AG04450 (cell line): ENCODE measurements at regions not wholly inside any gene's neighbourhood (a gene's known extent, or its start where the extent isn't known, plus 50 kb on each side); places are given as distances from the start of the nearest gene placed in this dataset.

ENCODE experiments used
- CTCF ChIA-PET: fragments of 300-600, 350-600 bp; formaldehyde crosslinking; extraction: SDS; loops from one replicate; lab custom pipeline; 2022; ENCODE audit warnings: antibody characterized with exemption, inconsistent platforms; lab: Charles Lee
- POLR2A ChIA-PET: fragments of 350-600 bp; formaldehyde crosslinking; extraction: SDS; loops from one replicate; lab custom pipeline; 2021; ENCODE audit warnings: antibody characterized with exemption, inconsistent platforms; lab: Yijun Ruan, JAX
- DNase-seq: peaks from one replicate; pipeline ENCODE4 v3.0.0-alpha.2; 2011; ENCODE audit warnings: low read depth, low spot score
- H3K27ac ChIP-seq: one replicate; pipeline ENCODE4 v1.5.1; 2012; ENCODE audit warnings: low read depth, low read length, control low read depth
- H3K27me3 ChIP-seq: one replicate; pipeline ENCODE4 v1.6.0; 2012; ENCODE audit warnings: low read length; ENCODE audit not compliant: control insufficient read depth, insufficient read depth
- H3K4me3 ChIP-seq: 2 replicates; pipeline ENCODE4 v1.5.1; 2011; ENCODE audit warnings: mild to moderate bottlenecking, low read depth, low read length, control low read depth
- H3K9me3 ChIP-seq: 2 replicates; pipeline ENCODE4 v1.5.1; 2012; ENCODE audit warnings: low read length; ENCODE audit not compliant: control insufficient read depth, insufficient read depth
- TF ChIP-seq, protein P1 (sequence below): IDR thresholded peaks from 2 replicates; pipeline ENCODE4 v1.5.1; 2011; ENCODE audit warnings: low read depth, low read length, control low read depth, inconsistent platforms

DNA sequence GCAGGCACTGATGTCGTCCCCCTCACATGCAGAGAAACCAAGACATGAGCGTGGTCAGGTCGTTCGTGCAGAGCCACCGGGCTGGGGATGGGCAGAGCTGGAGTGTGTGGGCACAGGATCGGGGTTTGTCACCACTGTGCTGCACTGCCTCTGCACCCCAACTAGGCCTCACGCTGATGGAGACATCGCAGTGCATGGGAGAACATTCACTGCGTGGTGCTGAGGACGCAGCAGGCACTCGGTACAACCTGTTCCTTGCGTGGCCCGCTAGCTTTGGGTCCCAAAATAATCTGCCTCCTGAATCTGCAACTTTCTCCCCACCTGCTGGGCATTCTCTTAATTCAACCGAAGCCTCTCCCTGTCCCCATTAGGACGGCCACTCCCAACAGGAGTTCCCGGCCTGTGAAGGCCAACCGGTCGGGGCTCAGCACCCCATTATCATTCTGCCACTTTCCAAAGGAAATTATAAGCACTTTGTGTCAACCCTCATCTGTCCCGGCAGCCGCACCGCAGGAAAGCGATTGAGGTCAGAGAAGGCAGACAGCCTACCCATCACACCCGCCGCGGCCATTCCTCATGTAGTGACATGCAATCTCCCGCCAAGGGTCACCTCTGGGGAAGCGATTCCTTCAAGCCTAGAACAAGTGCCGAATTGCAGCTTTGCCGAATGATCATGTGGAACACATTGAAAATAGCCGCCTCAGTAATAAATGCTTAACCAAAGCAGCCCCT is 490.4 kb downstream of the MN1 start:
- CTCF ChIA-PET = no interaction called here
- DNase-seq = no peak
- Histone ChIP-seq H3K9me3 (no peaks in the 10 kb centered on the region), H3K27ac (no peak overlapping the region), H3K4me3 (no peak overlapping the region), H3K27me3 (peaks cover 18% of the 10 kb centered on the region)
- TF ChIP-seq, protein P1, sequence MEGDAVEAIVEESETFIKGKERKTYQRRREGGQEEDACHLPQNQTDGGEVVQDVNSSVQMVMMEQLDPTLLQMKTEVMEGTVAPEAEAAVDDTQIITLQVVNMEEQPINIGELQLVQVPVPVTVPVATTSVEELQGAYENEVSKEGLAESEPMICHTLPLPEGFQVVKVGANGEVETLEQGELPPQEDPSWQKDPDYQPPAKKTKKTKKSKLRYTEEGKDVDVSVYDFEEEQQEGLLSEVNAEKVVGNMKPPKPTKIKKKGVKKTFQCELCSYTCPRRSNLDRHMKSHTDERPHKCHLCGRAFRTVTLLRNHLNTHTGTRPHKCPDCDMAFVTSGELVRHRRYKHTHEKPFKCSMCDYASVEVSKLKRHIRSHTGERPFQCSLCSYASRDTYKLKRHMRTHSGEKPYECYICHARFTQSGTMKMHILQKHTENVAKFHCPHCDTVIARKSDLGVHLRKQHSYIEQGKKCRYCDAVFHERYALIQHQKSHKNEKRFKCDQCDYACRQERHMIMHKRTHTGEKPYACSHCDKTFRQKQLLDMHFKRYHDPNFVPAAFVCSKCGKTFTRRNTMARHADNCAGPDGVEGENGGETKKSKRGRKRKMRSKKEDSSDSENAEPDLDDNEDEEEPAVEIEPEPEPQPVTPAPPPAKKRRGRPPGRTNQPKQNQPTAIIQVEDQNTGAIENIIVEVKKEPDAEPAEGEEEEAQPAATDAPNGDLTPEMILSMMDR = no peak
- POLR2A ChIA-PET = no interaction called here

DNA sequence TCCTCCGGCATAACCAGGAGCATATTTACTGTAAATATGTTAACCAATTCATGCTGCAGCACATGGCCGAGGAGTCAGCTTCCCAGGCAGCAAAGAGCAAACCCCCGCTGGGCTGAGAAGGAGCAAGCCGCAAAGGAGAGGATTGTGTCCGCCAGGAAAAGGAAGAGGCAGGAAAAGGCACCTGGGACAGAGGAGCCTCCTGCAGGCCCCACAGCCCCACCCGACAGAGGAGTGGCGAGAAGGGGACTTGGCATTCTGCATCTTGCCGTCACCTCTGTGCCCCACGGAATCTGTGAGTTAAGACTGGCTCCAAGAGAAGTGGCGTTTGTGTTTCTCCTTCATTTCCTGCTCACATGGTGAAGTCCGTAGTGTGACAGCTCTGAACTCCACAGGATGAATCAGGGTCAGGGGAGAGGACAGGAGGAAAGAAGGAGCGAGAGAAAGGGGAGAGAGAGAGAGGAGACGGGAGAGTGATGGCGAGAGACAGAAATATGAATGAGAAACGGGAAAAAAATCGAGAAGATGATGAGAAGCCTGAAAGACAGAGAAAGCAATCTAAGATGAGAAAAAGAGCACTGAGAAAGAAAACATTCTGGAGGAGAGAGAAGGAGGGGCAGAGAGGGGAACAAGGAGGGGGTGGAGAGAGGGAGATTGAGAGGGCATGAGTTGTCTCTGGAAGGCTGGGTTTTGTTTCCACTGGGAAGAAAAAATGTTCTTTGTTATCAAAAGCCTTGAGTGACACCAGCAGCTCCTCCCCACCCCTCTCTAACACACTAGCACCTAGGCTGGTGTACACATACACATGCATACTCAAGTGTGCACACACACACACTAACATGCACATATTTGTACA is 489.6 kb downstream of the MN1 start:
- peaks cover 19% of the 10 kb centered on the region for H3K27me3 ChIP-seq
- ChIA-PET CTCF (no interaction called here), POLR2A (no interaction called here)
- DNase-seq = no peak
- H3K9me3 ChIP-seq = no peaks in the 10 kb centered on the region
- no peak overlapping the region for H3K27ac ChIP-seq
- TF ChIP-seq, protein P1 = no peak
- H3K4me3 ChIP-seq = no peak overlapping the region

DNA sequence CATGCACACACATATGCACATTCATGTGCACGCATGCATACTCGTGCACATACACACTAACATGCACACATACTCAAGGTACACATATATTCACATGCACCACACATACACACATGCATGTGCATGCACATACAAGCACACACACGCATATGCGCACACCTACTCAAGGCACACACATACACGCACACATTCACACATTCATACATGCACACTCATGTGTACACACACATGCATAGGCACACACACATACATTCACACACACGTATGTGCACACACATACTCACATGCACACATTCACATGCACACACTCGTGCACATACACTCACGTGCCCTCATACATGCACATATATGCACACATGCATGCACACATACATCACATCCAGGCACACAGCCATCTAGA is 489.0 kb downstream of the MN1 start:
- DNase-seq = no peak
- ChIA-PET CTCF (no interaction called here), POLR2A (no interaction called here)
- TF ChIP-seq, protein P1 = no peak
- no peaks in the 10 kb centered on the region for H3K9me3 ChIP-seq
- no peak overlapping the region for H3K4me3 ChIP-seq
- H3K27me3 ChIP-seq = peaks cover 20% of the 10 kb centered on the region
- H3K27ac ChIP-seq = no peak overlapping the region

DNA sequence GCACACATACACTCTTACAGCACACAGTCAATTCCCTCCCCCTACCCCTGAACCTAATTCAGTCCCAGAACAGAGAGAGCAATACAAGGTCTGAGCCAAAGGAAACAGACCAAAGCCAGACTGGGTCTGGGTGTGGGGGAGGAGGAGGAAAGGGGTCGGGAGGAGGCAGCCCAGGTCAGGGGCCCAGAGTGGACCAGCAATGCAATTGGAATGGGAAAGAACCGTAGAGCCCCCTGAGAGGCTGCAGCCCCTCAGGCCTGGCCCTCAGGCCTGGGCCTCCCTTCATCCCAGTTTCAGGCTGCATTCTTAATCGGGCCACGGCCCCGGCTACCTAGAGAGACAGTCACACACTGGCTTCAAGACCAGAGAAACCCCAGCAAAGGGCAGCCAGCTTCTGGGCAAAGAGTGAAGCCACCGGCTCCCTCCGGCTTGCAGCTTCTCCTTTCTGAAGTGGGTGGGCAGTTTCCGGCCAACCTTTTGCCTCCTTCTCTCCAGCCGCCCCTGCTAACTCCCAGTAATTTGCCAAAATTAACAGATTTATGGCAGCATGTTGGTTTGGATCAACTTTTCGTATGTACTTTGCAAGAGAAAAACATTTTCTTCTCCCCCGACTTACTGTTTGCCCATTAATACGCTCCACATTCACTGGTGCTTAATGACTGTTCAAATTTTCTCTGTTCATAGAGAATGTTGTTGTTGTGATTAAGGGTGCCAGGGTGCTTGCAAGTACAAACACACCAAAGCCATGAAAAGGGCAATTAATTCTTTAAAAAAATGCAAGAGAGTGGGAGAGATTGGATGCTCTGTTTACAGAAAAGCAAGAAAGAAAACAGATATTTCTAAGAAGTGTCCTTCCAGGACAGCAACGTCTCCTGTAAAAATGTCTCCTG is 488.3 kb downstream of the MN1 start:
- DNase-seq = no peak
- CTCF ChIA-PET = no interaction called here

More for the DNA sequence above, 488.3 kb downstream of the MN1 start:
- TF ChIP-seq, protein P1 = no peak
- peaks cover 22% of the 10 kb centered on the region for H3K27me3 ChIP-seq
- POLR2A ChIA-PET = no interaction called here
- no peaks in the 10 kb centered on the region for H3K9me3 ChIP-seq
- H3K4me3 ChIP-seq = no peak overlapping the region
- H3K27ac ChIP-seq = no peak overlapping the region
